ENCODE measurements at regions not wholly inside any gene's neighbourhood (a gene's known extent, or its start where the extent isn't known, plus 50 kb on each side); places are given as distances from the start of the nearest gene placed in this dataset.

- TF ChIP-seq CTCF (IDR thresholded peaks at IDR 0.05 in 8 of 11, conservative IDR thresholded peaks at IDR 0.05 in 3 of 11) (no peak), POLR2A (IDR thresholded peaks at IDR 0.05) (no peak)
Measured at GRCh38 chr1:55311979-55312378, 96.8 kb upstream of the USP24 start.
